Activated T-helper 2 cell treated with anti-CD3 and anti-CD28 coated beads, Interferon-gamma antibody, Interleukin-2, Interleukin-4, amounts not matched to agents 10 μg/mL and 5 μg/mL and 100 μg/mL, durations not matched to agents 14 hours and 24 hours and 36 hours (primary cell): ENCODE measurements at regions not wholly inside any gene's neighbourhood (a gene's known extent, or its start where the extent isn't known, plus 50 kb on each side); places are given as distances from the start of the nearest gene placed in this dataset.

Experiments
- DNase-seq: peaks from one replicate; pipeline ENCODE4 v3.0.0; 2021; ENCODE audit warnings: low spot score
- H3K27ac Mint-ChIP-seq: one replicate; pipeline ENCODE4 v1.8.0; 2021; ENCODE audit warnings: mixed read lengths
- H3K27me3 Mint-ChIP-seq: one replicate; pipeline ENCODE4 v1.8.0; 2021; ENCODE audit warnings: low read depth, mixed read lengths
- H3K36me3 Mint-ChIP-seq: one replicate; pipeline ENCODE4 v1.8.0; 2021; ENCODE audit warnings: low read depth, mixed read lengths
- H3K4me1 Mint-ChIP-seq: one replicate; pipeline ENCODE4 v1.8.0; 2021; ENCODE audit warnings: low read depth, mixed read lengths
- H3K4me3 Mint-ChIP-seq: one replicate; pipeline ENCODE4 v1.8.0; 2021; ENCODE audit warnings: low read depth, mild to moderate bottlenecking, moderate library complexity, mixed read lengths
- H3K9me3 Mint-ChIP-seq: one replicate; pipeline ENCODE4 v1.8.0; 2021; ENCODE audit warnings: mixed read lengths
- intact Hi-C: fragments of 100-400 bp; cut with micrococcal nuclease; formaldehyde crosslinking; loops from one replicate; pipeline ENCODE4 v1.15.1; 2023

DNA sequence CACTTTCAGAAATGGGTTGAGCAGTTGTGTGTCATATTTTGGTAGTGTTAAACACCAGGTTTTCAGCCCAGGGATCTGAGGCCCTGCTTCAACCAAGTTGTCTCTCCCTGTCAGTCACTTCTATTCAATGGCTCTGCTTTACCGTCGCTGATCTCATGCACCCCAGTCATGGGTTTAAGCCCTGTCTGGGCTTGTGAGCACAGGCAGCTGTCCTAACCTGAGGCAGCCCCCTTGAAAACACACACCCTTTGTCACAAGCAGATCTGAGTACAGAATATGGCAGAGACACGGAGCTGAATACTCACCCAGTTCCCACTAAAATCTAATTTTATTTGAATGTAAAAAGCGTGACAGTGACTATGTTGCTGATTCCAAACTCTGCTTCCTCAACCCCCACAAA lies 110.6 kb upstream of the GLI3 start:
- H3K27me3 Mint-ChIP-seq = no peaks in the 10 kb centered on the region
- H3K9me3 Mint-ChIP-seq = no peaks in the 10 kb centered on the region
- intact Hi-C loops = no loop called here

DNA sequence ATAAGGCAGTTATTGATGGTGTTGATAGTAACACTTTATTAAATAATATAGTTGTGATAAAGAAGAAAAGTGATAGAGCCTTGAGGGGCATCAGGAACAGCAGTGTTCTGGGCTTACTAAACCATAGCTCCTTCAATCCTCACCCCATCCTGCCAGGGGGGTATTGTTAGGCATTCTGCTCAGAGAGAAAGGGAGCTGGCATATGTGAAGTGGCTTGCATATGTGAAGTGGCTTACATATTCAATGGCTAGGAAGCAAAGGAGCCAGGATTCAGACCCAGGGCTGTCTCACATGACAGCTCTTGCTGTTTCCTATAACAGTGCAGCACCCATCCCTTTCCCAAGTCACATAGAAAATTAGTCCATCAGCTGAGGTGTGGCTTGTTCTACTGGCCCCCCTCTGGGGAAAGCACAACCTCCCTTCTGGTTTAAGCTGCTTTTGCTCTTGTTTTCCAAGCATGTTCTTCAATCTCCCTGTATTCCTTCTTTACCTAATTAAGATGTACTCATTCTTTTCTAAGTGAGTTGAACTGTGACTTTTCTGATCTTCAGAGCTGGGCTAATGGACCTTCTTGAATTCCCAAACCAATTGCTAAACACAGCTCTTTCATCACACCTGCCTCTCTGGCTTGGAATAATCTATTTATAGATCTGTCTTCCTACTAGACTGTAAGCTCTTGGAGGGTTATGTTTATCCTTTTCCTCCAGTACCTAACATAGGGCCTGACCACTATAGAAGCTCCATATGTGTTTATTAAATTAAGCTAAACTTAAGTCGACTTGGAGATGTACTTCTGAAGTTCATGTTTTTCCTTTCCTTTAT lies 108.7 kb upstream of the GLI3 start:
- no peak for DNase-seq
- Mint-ChIP-seq H3K27me3 (no peaks in the 10 kb centered on the region), H3K27ac (no peak overlapping the region), H3K36me3 (no peaks in the 10 kb centered on the region), H3K9me3 (no peaks in the 10 kb centered on the region), H3K4me1 (no peaks in the 10 kb centered on the region), H3K4me3 (no peak overlapping the region)
- intact Hi-C loops = no loop called here

More for the DNA sequence above, 110.6 kb upstream of the GLI3 start:
- H3K4me1 Mint-ChIP-seq = no peaks in the 10 kb centered on the region
- H3K4me3 Mint-ChIP-seq = no peak overlapping the region
- no peak overlapping the region for H3K27ac Mint-ChIP-seq
- no peak for DNase-seq
- no peaks in the 10 kb centered on the region for H3K36me3 Mint-ChIP-seq

DNA sequence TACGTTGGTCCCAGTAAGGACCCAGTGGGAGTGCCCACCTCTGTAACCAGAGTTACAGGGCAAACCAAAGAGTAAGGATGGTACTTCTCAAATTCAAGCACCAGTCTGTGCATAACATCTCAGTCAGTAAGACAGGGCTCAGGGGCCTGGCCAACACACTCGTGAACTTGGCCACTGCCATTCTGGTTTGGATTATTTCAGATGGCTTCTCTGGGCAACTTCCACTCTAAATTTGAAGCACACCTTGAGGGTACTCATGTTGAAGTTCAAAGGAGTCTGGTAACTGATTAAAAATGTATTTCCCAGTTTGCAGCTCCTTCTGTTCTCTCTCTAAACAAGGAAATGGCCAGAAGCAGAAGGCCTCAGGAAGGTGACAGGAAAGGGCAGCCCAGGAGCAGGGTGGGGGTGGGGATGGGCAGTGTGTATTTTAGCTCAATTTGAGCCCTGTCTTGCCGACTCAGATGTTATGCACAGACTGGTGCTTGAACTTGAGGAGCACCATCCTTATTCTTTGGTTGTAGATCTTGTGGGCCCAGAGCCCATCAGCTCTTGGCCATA lies 107.3 kb upstream of the GLI3 start:
- Mint-ChIP-seq H3K36me3 (no peaks in the 10 kb centered on the region), H3K4me3 (no peak overlapping the region), H3K27ac (no peak overlapping the region), H3K27me3 (no peaks in the 10 kb centered on the region), H3K4me1 (no peaks in the 10 kb centered on the region), H3K9me3 (no peaks in the 10 kb centered on the region)
- intact Hi-C loops = no loop called here
- no peak for DNase-seq

DNA sequence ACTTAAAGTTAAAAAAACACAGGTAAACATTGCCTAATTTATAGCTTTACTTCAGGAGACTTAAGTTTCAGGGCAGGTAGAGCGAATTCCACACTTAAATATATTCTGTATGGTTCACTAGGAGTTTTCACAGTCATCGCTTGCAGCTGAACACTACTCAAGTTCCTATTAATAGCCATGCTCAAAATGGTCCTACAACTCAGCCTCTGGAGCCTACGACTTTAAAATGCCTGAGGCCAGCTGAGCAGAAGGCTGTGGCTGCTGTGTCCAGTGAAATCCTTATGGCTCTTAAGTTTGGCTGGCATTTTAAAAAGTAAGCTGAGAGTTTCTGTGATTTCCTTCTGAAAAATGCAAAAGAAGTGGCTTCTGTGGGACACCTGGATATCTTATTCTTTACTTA lies 105.4 kb upstream of the GLI3 start:
- Mint-ChIP-seq H3K4me3 (no peak overlapping the region), H3K9me3 (no peaks in the 10 kb centered on the region), H3K36me3 (no peaks in the 10 kb centered on the region), H3K27ac (no peak overlapping the region), H3K27me3 (no peaks in the 10 kb centered on the region), H3K4me1 (no peaks in the 10 kb centered on the region)
- intact Hi-C loops = no loop called here
- DNase-seq = no peak

DNA sequence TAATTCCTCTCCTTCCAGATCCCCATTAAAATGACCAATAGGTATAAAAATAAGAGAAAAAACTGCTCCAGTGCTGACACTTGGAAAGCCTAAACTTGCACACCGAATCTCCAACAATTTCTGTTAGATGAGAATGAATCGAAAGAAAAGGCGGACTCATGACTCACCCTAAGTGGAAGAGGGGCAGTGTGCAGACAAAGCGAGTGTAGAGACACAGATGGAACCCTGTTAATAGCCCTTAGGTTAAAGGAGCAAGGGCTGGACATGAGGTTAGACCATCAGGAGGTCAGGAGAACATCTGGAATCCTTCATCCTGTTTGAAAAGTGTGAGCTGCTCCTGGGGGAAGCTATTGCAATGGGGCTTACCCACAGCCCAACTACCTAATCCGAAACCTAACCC lies 103.4 kb upstream of the GLI3 start:
- no peak overlapping the region for H3K4me3 Mint-ChIP-seq
- H3K27ac Mint-ChIP-seq = no peak overlapping the region
- DNase-seq = no peak
- no peaks in the 10 kb centered on the region for H3K4me1 Mint-ChIP-seq
- no peaks in the 10 kb centered on the region for H3K9me3 Mint-ChIP-seq
- intact Hi-C loops = no loop called here
- no peaks in the 10 kb centered on the region for H3K36me3 Mint-ChIP-seq
- no peaks in the 10 kb centered on the region for H3K27me3 Mint-ChIP-seq

DNA sequence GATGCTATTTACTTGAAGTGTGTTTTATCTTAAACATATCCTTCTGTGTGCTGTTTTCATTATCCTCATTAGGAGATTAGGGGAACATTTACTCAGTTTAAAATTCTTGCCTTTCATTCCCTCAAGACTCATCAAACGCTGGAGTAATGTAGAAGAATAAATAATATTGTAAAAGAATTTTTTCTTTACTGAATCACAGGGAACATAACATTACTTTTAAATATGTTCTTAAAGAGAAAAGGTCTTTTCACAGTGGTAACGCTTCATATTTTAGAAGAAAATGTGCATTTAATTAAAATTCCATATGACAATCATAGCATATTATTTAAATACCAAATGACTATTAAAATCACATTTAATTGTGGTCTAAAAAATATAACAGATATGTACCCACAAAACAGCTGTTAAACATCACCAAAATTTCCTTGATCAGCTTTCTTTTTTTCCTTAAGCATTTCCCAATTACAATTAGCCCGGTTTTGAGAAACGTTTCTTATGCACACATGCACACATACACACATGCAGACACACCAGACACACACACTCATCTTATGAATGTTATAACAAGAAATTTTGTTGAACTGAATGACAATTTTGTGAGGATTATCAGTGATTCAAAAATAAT lies 102.0 kb upstream of the GLI3 start:
- intact Hi-C loops = no loop called here
- Mint-ChIP-seq H3K27me3 (no peaks in the 10 kb centered on the region), H3K4me1 (no peaks in the 10 kb centered on the region), H3K27ac (no peak overlapping the region), H3K9me3 (no peaks in the 10 kb centered on the region), H3K4me3 (no peak overlapping the region), H3K36me3 (no peaks in the 10 kb centered on the region)
- DNase-seq = no peak

DNA sequence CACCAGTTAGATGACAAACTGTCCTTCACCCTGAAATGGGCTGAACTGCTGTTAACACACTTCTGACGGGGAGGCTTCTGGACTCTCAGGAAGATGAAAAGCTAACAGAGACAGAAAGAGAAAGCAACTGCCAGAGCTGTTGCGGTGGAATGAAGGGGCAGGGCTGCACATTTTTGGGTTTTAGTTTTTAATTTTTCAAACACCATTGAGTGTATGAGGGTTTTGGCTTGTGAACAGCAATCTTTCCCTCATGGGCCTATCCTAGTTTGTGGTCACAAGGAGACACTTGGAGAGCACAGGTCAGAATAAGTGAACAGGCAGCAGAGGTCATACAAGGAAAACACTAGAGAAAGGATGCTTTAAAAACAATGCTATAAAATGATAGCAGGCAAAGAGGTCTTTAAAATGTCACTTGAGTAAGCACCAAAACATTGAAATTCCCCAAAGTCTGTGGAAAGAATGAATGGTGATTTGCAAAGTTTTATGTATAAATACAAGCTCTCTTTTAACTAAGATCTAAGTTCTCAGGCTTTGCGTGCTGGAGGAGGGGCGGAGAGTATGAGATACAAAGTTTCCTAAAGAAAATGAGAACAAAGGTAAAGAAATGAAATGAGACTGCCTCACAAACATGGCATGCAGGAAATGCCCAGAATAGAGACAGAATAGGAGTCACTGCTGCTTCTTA lies 101.4 kb upstream of the GLI3 start:
- Mint-ChIP-seq H3K9me3 (no peaks in the 10 kb centered on the region), H3K4me1 (no peaks in the 10 kb centered on the region), H3K4me3 (no peak overlapping the region), H3K36me3 (no peaks in the 10 kb centered on the region), H3K27me3 (no peaks in the 10 kb centered on the region), H3K27ac (no peak overlapping the region)
- no peak for DNase-seq
- intact Hi-C loops = no loop called here

DNA sequence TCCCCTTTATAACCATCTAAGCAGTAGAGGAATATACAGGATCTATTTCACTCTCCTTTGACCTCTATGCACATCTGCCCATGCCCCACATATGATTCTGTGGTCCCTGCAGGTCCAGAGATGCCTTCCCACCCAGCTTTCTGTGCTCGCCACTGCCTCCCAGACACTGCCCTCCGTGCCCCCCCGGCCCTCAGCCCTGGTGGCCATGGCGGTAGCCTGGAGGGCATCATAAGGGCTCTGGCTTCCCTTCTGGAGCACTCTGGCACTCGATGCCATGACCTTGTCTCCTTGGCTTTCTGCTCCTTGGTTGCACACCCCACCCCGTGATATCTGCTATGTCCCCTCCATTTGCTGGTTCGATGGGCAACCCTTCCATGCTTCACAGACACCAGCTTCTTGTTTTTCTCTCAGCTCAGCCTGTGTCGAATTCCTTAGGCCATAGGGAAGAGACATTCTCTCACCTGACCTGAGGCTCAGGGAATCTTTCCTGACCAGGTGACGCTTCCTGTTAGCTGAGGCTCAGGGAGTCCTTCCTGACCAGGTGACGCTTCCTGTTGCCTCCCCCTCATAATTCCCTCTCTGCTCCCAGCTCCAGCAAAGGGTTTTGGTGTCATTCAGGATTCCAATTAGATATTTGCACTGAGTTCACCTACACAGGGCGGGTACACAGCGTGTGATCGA lies 100.4 kb upstream of the GLI3 start:
- no peak for DNase-seq
- no peaks in the 10 kb centered on the region for H3K4me1 Mint-ChIP-seq
- H3K36me3 Mint-ChIP-seq = no peaks in the 10 kb centered on the region
- no peak overlapping the region for H3K4me3 Mint-ChIP-seq
- no peak overlapping the region for H3K27ac Mint-ChIP-seq
- H3K9me3 Mint-ChIP-seq = peaks cover 5% of the 10 kb centered on the region
- H3K27me3 Mint-ChIP-seq = no peaks in the 10 kb centered on the region
- intact Hi-C loops = no loop called here

DNA sequence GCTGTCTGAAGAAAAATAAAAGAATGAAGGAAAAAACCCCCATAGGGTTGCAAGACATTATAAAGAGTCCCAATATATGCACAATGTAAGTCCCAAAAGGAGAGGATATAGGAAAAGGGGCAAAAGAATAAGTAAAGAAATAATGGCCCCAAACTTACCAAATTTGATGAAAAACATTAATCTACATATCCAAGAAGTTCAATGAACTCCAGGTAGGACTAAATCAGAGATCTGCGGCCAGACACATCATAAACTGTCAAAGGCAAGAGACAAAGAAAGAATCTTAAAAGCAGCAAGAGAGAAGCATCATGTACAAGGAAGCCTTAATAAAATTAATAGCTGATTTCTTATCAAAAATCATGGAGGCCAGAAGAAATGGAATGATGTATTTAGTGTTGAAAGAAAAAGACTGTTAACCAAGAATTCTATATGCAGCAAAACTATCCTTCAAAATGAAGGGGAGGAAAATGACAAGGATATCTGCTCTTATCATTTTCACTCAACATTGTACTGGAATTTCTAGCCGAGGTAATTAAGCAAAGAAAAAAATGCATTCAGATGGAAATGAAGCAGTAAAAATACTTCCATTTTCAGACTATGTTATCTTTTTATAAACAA lies 95.7 kb upstream of the GLI3 start:
- H3K4me1 Mint-ChIP-seq = no peaks in the 10 kb centered on the region
- H3K4me3 Mint-ChIP-seq = no peak overlapping the region
- peaks cover 11% of the 10 kb centered on the region for H3K9me3 Mint-ChIP-seq
- H3K27me3 Mint-ChIP-seq = no peaks in the 10 kb centered on the region
- no peaks in the 10 kb centered on the region for H3K36me3 Mint-ChIP-seq
- no peak overlapping the region for H3K27ac Mint-ChIP-seq
- no peak for DNase-seq
- intact Hi-C loops = no loop called here

DNA sequence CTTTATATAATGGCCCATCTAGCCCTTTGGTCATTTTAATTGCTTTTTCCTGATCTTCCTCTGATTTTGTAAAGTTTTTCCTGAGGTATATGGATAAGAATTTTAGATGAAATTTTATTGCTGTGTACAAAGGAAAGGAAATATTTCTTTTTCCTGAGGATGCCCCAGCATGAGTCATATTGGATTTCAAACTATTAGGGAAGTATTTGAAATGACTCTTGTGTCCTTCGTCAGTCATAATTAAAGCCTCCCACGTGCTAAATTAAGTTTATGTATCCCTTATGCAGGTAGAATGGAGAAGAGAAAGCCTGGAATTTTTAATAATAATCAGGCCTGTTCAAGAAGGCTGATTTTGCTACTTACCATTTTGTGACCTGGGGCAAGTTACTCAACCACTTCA lies 82.6 kb upstream of the GLI3 start:
- intact Hi-C loops = no loop called here
- Mint-ChIP-seq H3K9me3 (no peaks in the 10 kb centered on the region), H3K36me3 (no peaks in the 10 kb centered on the region), H3K4me3 (no peak overlapping the region), H3K27me3 (no peaks in the 10 kb centered on the region), H3K27ac (no peak overlapping the region), H3K4me1 (no peaks in the 10 kb centered on the region)
- DNase-seq = no peak

DNA sequence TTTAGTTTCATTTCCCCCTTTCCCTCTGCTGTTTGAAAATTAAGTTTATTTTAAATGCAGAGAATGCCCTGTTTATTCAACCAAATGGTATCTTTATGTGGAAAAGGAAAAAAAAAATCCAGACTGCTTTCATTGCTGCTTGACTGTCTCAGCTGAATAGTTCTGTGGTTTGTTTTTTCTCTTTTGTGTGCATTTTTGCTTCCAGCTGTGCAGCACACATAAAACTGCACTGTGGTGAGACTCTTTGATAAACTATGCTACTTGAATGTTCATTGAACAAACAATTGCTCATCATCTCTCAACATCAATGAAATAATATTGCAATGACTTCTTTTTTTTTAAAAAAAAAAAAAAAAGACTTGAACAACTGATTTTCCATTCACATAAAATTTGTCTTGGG lies 78.6 kb upstream of the GLI3 start:
- Mint-ChIP-seq H3K4me1 (no peaks in the 10 kb centered on the region), H3K4me3 (no peak overlapping the region), H3K27ac (no peak overlapping the region), H3K36me3 (no peaks in the 10 kb centered on the region), H3K9me3 (peaks cover 6% of the 10 kb centered on the region), H3K27me3 (no peaks in the 10 kb centered on the region)
- no peak for DNase-seq
- intact Hi-C loops = no loop called here

DNA sequence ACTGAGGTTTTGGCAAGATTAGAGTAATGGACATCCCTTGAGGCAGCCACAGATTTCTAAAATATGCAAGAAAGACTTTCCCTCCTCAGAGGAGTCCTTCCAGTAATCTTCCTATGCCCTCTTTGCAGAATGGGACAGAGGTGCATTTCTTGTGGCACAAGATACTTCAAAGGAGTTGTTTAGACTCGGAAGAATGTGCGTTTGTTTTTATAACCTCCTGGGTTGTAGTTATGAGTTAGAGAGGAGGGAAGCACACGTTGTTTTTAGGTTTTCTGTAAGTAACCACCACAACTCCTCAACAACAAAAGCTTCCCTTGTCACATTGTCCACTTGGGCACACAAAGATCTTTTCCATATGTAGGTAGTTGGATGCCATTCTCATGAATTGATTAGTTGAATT lies 78.1 kb upstream of the GLI3 start:
- Mint-ChIP-seq H3K27ac (no peak overlapping the region), H3K27me3 (no peaks in the 10 kb centered on the region), H3K4me1 (no peaks in the 10 kb centered on the region), H3K36me3 (no peaks in the 10 kb centered on the region), H3K4me3 (no peak overlapping the region), H3K9me3 (peaks cover 6% of the 10 kb centered on the region)
- intact Hi-C loops = no loop called here
- no peak for DNase-seq
